GM12878 (cell line): ENCODE measurements at regions not wholly inside any gene's neighbourhood (a gene's known extent, or its start where the extent isn't known, plus 50 kb on each side); places are given as distances from the start of the nearest gene placed in this dataset.

Experiments
- ATAC-seq: fragments of 200-7000 bp; cut with Tn5 transposase; 3 replicates; pipeline ENCODE4 v1.9.1; 2020; ENCODE audit warnings: mild to moderate bottlenecking, moderate library complexity
- BruUV-seq: library from RNA; stranded (reverse); fragments of 400-500 nt; replicated peaks from 2 replicates; lab custom pipeline; 2021; lab: Mats Ljungman, UMichigan
- CTCF ChIA-PET: fragments of 300-600 bp; sonication (Branson Sonifier 250); formaldehyde crosslinking; extraction: SDS; loops from one replicate; lab custom pipeline; 2021; ENCODE audit warnings: inconsistent platforms; lab: Yijun Ruan, JAX
- POLR2A ChIA-PET: fragments of 350-600 bp; formaldehyde crosslinking; extraction: SDS; loops from one replicate; lab custom pipeline; 2021; ENCODE audit warnings: inconsistent platforms; lab: Charles Lee
- RAD21 ChIA-PET: fragments of 300-600 bp; sonication (Branson Sonifier 250); formaldehyde crosslinking; loops from one replicate; lab custom pipeline; 2023; ENCODE audit warnings: antibody characterized with exemption; ENCODE audit not compliant: unreplicated experiment; lab: Charles Lee
- SMC1A ChIA-PET: fragments of 300-600 bp; sonication (Branson Sonifier 250); formaldehyde crosslinking; loops from one replicate; lab custom pipeline; 2023; ENCODE audit not compliant: unreplicated experiment, uncharacterized antibody; lab: Charles Lee
- DNase-seq: peaks from one replicate; pipeline ENCODE4 v3.0.0-alpha.2; 2011; ENCODE audit warnings: low read depth, low spot score
- FAIRE-seq: peaks from 3 replicates; lab custom pipeline; 2011; peaks lifted over from hg19 to GRCh38; lab: Jason Lieb, UNC
- H2AFZ ChIP-seq: 2 replicates; pipeline ENCODE4 v1.6.0; 2011; ENCODE audit warnings: low read depth, low read length, control low read depth; ENCODE audit not compliant: control insufficient read depth
- H3K27ac ChIP-seq: 2 replicates; pipeline ENCODE4 v1.5.1; 2011; ENCODE audit warnings: control low read depth; ENCODE audit not compliant: control insufficient read depth, insufficient read depth
- H3K27me3 ChIP-seq, 2 experiments: replicated peaks in 1 of 2; 2 replicates each; pipeline versions ENCODE4 v1.6.0 to v1.6.1; 2011; ENCODE audit warnings: low read length in 1 of 2; ENCODE audit not compliant: control insufficient read depth in 2 of 2, insufficient read depth in 2 of 2
- H3K36me3 ChIP-seq, 2 experiments: 2 replicates each; pipeline ENCODE4 v1.5.1; 2011; ENCODE audit warnings: low read length in 1 of 2; ENCODE audit not compliant: control insufficient read depth in 2 of 2, insufficient read depth in 2 of 2
- H3K4me1 ChIP-seq: 2 replicates; pipeline ENCODE4 v1.6.1; 2011; ENCODE audit warnings: mild to moderate bottlenecking, low read length, moderate library complexity, mixed read lengths; ENCODE audit not compliant: control insufficient read depth, insufficient read depth
- H3K4me2 ChIP-seq: 2 replicates; pipeline ENCODE4 v1.6.0; 2011; ENCODE audit warnings: control low read depth; ENCODE audit not compliant: control insufficient read depth, insufficient read depth
- H3K4me3 ChIP-seq: fragments of 200-600 bp; sonication (generic); 2 replicates; pipeline ENCODE4 v1.5.1; 2016
- H3K79me2 ChIP-seq: 2 replicates; pipeline ENCODE4 v1.6.0; 2011; ENCODE audit warnings: low read length; ENCODE audit not compliant: control insufficient read depth, insufficient read depth
- H3K9ac ChIP-seq: 2 replicates; pipeline ENCODE4 v1.8.0; 2011; ENCODE audit warnings: low read length, control low read depth, mixed read lengths; ENCODE audit not compliant: control insufficient read depth, insufficient read depth
- H3K9me3 ChIP-seq: replicated peaks from 3 replicates; pipeline ENCODE4 v1.5.1; 2011; ENCODE audit warnings: mild to moderate bottlenecking, low read length; ENCODE audit not compliant: control insufficient read depth, insufficient read depth
- H4K20me1 ChIP-seq: 2 replicates; pipeline ENCODE4 v1.6.0; 2011; ENCODE audit not compliant: control insufficient read depth, insufficient read depth
- BCL11A ChIP-seq: IDR thresholded peaks from 2 replicates; pipeline ENCODE4 v1.6.1; 2011; ENCODE audit warnings: low read depth, low read length
- CHD2 ChIP-seq: IDR thresholded peaks from 2 replicates; pipeline ENCODE4 v1.6.1; 2011; ENCODE audit warnings: low read depth, low read length, improper control_type of control experiment, borderline replicate concordance
- DPF2 ChIP-seq: fragments of 450-650 bp; IDR thresholded peaks from 2 replicates; pipeline ENCODE4 v1.6.1; 2017; ENCODE audit warnings: mild to moderate bottlenecking
- EP300 ChIP-seq, 2 experiments: fragments of 150-350 bp in 1 of 2; IDR thresholded peaks; 2 replicates each; pipeline ENCODE4 v1.6.1; 2011 to 2012; ENCODE audit warnings: low read depth in 2 of 2, low read length in 2 of 2, borderline replicate concordance in 1 of 2, improper control_type of control experiment in 1 of 2, inconsistent platforms in 1 of 2; ENCODE audit not compliant: control insufficient read depth in 1 of 2
- HDGF ChIP-seq: fragments of 450-650 bp; IDR thresholded peaks from 2 replicates; pipeline ENCODE4 v1.6.1; 2016; ENCODE audit warnings: antibody characterized with exemption
- IKZF1 ChIP-seq: fragments of 450-650 bp; conservative IDR thresholded peaks from 2 replicates; pipeline ENCODE4 v1.6.1; 2017; ENCODE audit warnings: antibody characterized with exemption, mild to moderate bottlenecking
- RELB ChIP-seq: fragments of 450-650 bp; IDR thresholded peaks from 2 replicates; pipeline ENCODE4 v1.6.1; 2017; ENCODE audit warnings: low read depth, mild to moderate bottlenecking, moderate library complexity
- SKIL ChIP-seq: fragments of 450-650 bp; IDR thresholded peaks from 2 replicates; pipeline ENCODE4 v1.6.1; 2017; ENCODE audit warnings: mild to moderate bottlenecking, low read depth, inconsistent platforms; ENCODE audit not compliant: poor library complexity, severe bottlenecking
- TCF7 ChIP-seq: IDR thresholded peaks from 2 replicates; pipeline ENCODE4 v1.6.1; 2014; ENCODE audit warnings: antibody characterized with exemption, borderline replicate concordance
- YY1 ChIP-seq: IDR thresholded peaks from 2 replicates; pipeline ENCODE4 v1.6.1; 2011; ENCODE audit warnings: low read depth, mild to moderate bottlenecking, low read length
- ZNF24 ChIP-seq: fragments of 450-650 bp; IDR thresholded peaks from 2 replicates; pipeline ENCODE4 v1.6.1; 2017; ENCODE audit warnings: antibody characterized with exemption, mild to moderate bottlenecking
- WGBS: methylation state at CpG from one replicate; pipeline ENCODE4 v1.1.6; 2016; ENCODE audit warnings: low lambda C conversion rate; ENCODE audit not compliant: insufficient replicate concordance, insufficient coverage; ENCODE audit errors: missing lambda C conversion rate; 5-methylcytosine and 5-hydroxymethylcytosine counted together
- in situ Hi-C: fragments of 300-500 bp; cut with MboI; formaldehyde crosslinking; loops from 9 replicates; pipeline ENCODE4 v1.14.3; 2018; ENCODE audit warnings: mixed read lengths
- intact Hi-C: fragments of 100-400 bp; cut with micrococcal nuclease; formaldehyde crosslinking; loops from one replicate; pipeline ENCODE4 v1.14.2; 2022; ENCODE audit not compliant: unreplicated experiment

GRCh38 chr14:101370593-101371569 is 190.4 kb upstream of the DIO3 start:
- Histone ChIP-seq H3K9me3 (no peaks in the 10 kb centered on the region), H3K4me1 (no peaks in the 10 kb centered on the region), H4K20me1 (no peaks in the 10 kb centered on the region), H2AFZ (no peak overlapping the region), H3K27ac (no peak overlapping the region), H3K9ac (no peak overlapping the region), H3K27me3 (no peaks in the 10 kb centered on the region), H3K4me2 (no peak overlapping the region), H3K79me2 (no peaks in the 10 kb centered on the region), H3K4me3 (no peak overlapping the region), H3K36me3 (no peaks in the 10 kb centered on the region)
- ChIA-PET SMC1A (interaction anchor here (0.6 kb wide), 1 partner anchor 655 kb away, joined by 4 read pairs; no protein-coding TSS in a partner anchor), POLR2A (no interaction called here), CTCF (no interaction called here), RAD21 (no interaction called here)
- no peak for ATAC-seq
- in situ Hi-C loops: no loop called here
- no peak for DNase-seq
- intact Hi-C loops: no loop called here
- TF ChIP-seq ZNF24 (no peak), BCL11A (no peak)
- BruUV-seq: no TSS peak
- no peak for FAIRE-seq
- WGBS: 39% methylated on average over 14 of the region's 14 CpGs

GRCh38 chr14:101371799-101372793 is 189.2 kb upstream of the DIO3 start:
- Histone ChIP-seq H3K4me3 (no peak overlapping the region), H2AFZ (no peak overlapping the region), H3K27ac (no peak overlapping the region), H3K36me3 (no peaks in the 10 kb centered on the region), H3K9me3 (no peaks in the 10 kb centered on the region), H3K27me3 (no peaks in the 10 kb centered on the region), H3K79me2 (no peaks in the 10 kb centered on the region), H4K20me1 (no peaks in the 10 kb centered on the region), H3K9ac (no peak overlapping the region), H3K4me1 (no peaks in the 10 kb centered on the region), H3K4me2 (no peak overlapping the region)
- intact Hi-C loops: no loop called here
- CTCF ChIA-PET: no interaction called here
- BruUV-seq: no TSS peak
- DNase-seq (no peak), ATAC-seq (no peak), FAIRE-seq (no peak)
- RAD21 ChIA-PET: no interaction called here
- 28% methylated on average over 18 of the region's 18 CpGs for WGBS
- POLR2A ChIA-PET: no interaction called here
- in situ Hi-C loops: no loop called here
- SMC1A ChIA-PET: interaction anchor here (0.6 kb wide), 1 partner anchor 654 kb away, joined by 4 read pairs; no protein-coding TSS in a partner anchor
- TF ChIP-seq TCF7: no peak
- TF ChIP-seq HDGF: no peak
- TF ChIP-seq DPF2: no peak
- TF ChIP-seq SKIL: no peak
- TF ChIP-seq IKZF1: no peak
- no peak for TF ChIP-seq CHD2
- no peak for TF ChIP-seq YY1
- no peak for TF ChIP-seq RELB
- TF ChIP-seq EP300 (IDR thresholded peaks at IDR 0.05; ENCODE audit: borderline replicate concordance in 1 of 2, control insufficient read depth in 1 of 2, low read depth in 2 of 2, low read length in 2 of 2): no peak
